ENCODE measurements at regions not wholly inside any gene's neighbourhood (a gene's known extent, or its start where the extent isn't known, plus 50 kb on each side); places are given as distances from the start of the nearest gene placed in this dataset.

DNA sequence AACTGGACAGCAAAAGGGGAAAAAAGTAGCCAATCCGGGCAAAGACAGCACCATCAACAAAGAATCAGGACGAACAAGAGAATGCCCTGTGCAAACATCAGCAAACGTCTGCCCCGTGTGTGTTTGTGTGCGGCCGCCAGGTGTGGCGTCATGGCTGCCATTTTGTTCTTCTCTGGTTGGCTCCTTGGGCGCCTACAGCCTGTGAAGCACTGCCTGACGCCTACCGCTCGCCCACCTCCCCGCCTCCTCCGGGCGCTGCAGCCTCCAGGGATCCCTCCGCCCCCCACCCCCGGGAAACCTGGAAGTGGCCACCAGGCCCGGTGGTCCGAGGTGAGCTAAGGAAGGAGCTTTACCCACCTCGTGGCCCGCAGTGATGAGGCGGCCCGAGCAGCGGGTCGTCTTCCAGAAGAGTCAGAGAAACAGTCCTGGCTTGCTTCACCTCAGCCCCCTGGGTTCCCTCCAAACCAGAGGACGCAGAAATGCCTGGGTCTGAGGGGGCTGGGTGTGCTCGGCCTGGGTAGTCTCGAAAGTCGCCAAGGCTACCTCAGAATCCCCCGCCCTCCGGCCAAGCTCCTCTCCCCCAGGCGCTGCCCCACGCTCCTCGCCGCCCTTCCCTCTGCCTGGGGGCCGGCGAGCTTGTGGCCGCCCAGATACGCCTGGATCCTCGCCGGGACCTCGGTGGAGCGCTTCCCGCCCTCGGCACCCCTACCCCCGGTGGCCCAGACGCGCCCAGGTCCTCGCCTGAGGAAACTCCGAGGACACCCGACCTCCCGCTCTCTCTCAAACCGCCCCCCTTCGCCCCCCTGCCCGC, 61.8 kb upstream of the IL6 start:
- in situ Hi-C loops (cut with MboI; ENCODE audit: low pct_unique_long_range_greater_than_20kb, low sequenced_read_pairs, unreplicated experiment) = no loop called here
- no peak for DNase-seq (ENCODE audit: low spot score)
- TF ChIP-seq, protein P1, sequence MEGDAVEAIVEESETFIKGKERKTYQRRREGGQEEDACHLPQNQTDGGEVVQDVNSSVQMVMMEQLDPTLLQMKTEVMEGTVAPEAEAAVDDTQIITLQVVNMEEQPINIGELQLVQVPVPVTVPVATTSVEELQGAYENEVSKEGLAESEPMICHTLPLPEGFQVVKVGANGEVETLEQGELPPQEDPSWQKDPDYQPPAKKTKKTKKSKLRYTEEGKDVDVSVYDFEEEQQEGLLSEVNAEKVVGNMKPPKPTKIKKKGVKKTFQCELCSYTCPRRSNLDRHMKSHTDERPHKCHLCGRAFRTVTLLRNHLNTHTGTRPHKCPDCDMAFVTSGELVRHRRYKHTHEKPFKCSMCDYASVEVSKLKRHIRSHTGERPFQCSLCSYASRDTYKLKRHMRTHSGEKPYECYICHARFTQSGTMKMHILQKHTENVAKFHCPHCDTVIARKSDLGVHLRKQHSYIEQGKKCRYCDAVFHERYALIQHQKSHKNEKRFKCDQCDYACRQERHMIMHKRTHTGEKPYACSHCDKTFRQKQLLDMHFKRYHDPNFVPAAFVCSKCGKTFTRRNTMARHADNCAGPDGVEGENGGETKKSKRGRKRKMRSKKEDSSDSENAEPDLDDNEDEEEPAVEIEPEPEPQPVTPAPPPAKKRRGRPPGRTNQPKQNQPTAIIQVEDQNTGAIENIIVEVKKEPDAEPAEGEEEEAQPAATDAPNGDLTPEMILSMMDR (IDR thresholded peaks at IDR 0.05; ENCODE audit: extremely low read depth, insufficient read depth, missing control alignments) = no peak

DNA sequence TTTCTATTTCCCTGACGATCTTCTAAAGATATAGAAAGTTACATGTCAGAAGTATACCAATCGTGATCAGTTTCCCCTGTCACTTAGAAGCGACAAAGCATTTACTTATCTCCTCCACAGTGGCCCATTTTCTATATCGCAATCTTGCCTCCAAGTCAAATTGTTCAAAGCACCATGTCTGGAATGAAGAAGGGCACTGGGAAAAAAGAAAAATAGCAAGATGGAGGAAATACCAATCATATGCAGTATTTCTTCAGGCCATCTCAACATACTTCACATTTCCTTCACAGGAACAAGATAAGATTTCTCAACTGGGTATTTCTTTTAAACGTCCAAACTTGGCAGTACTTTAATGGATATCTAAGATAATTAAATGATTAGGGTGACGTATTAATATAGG, 63.3 kb upstream of the IL6 start:
- no peak for DNase-seq (ENCODE audit: low spot score)
- TF ChIP-seq, protein P1 (IDR thresholded peaks at IDR 0.05; ENCODE audit: extremely low read depth, insufficient read depth, missing control alignments) = no peak
- in situ Hi-C loops (cut with MboI; ENCODE audit: low pct_unique_long_range_greater_than_20kb, low sequenced_read_pairs, unreplicated experiment) = no loop called here

DNA sequence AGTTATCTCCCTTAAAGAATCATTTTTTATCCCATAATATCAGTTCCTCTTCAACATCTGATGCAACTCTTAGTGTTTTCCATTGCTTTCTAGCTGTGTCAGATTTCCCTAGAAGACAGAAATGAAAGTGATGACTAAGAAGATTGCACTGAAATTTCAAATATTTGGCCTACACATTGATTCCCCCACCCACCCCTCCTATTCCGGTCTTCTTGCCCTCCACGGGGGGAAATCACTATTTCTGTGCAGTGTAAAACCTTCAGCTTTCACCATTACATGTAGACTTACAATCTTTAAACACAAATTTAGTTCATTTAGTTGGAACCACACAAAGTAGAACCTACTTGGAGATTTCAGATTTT, 63.7 kb upstream of the IL6 start:
- TF ChIP-seq, protein P1 (IDR thresholded peaks at IDR 0.05; ENCODE audit: extremely low read depth, insufficient read depth, missing control alignments) = no peak
- in situ Hi-C loops (cut with MboI; ENCODE audit: low pct_unique_long_range_greater_than_20kb, low sequenced_read_pairs, unreplicated experiment) = no loop called here
- peak; percentile 36 for DNase-seq (ENCODE audit: low spot score)

DNA sequence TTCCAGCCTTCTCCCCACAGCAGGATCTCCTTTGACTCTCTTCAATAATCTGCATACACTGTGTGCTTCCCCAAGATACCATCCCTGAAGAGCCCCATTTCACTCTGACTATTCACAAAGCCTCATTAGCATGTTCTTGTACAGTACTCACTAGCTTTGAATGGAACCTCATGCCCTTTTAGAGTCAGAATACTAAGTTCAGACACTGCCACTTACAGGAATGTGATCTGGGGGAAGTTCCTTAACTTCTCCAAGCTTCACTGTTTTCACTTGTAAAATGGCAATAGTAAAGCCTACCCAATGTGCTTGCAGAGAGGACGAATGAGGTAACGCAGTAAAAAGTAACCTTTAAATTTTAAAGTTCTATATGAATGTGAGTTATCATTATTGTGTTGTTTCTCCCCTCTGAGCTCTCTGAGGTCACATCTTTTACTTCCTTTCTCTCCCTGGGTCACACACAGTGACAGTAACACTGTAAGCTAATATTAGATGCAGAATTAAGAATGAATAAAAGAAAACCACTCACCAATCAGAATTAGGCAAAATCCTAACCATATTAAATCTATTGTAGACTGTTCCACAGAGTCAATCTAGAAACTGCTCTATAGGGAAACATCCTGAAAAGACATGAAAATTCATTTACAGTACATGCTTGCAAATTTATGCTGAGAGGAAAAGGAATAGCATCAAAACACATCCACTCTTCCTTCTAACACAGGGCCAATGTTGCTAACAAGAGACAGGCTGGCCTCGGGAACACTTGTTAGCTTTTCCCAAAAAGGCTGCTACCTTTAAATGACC, 64.2 kb upstream of the IL6 start:
- peak; percentile 34 for DNase-seq (ENCODE audit: low spot score)
- TF ChIP-seq, protein P1 (IDR thresholded peaks at IDR 0.05; ENCODE audit: extremely low read depth, insufficient read depth, missing control alignments) = no peak
- in situ Hi-C loops (cut with MboI; ENCODE audit: low pct_unique_long_range_greater_than_20kb, low sequenced_read_pairs, unreplicated experiment) = no loop called here

DNA sequence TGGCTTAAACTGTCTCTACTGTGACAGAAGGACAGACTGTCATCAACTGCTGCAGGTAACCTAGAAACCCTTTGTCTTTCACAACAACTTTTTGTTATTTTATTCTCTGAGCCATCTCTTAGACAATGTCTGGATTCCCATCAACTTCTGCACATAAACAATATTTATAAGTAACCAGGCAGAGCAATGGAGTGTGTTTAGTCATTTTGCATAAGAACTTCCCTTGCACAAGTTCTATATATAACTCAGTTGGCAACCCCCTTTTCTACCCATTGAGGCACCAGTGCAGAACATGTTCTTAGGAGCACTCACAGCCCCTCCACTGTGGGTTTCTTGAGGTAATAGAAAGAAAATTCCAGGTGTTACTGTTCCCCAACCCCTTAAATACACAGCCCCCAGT, 65.0 kb upstream of the IL6 start:
- DNase-seq (ENCODE audit: low spot score) = no peak
- in situ Hi-C loops (cut with MboI; ENCODE audit: low pct_unique_long_range_greater_than_20kb, low sequenced_read_pairs, unreplicated experiment) = no loop called here
- TF ChIP-seq, protein P1 (IDR thresholded peaks at IDR 0.05; ENCODE audit: extremely low read depth, insufficient read depth, missing control alignments) = no peak

DNA sequence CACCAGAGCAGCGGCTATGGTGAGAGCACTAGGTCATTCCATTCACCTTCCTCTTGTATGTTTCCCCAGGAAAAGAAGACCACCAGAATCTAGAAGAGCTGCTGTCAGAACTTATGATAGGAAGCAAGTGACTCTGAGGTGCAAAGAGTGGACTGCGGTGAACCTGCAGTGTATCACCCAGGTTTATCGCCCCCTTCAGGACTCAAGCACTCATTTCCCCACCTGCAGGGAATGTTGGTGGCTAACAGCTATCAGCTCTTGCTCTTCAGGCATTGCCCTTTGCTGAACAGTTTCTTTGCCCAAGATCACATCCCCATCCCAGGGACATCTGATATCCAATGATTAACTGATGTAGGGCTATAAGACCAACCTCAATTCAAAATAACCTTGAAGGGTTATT, 66.3 kb upstream of the IL6 start:
- DNase-seq (ENCODE audit: low spot score) = peak; percentile 22
- TF ChIP-seq, protein P1 (IDR thresholded peaks at IDR 0.05; ENCODE audit: extremely low read depth, insufficient read depth, missing control alignments) = peak; percentile 51
- in situ Hi-C loops (cut with MboI; ENCODE audit: low pct_unique_long_range_greater_than_20kb, low sequenced_read_pairs, unreplicated experiment) = no loop called here

Measured in GM13977 (cell line).